HG02938 (cell line): ENCODE measurements at regions not wholly inside any gene's neighbourhood (a gene's known extent, or its start where the extent isn't known, plus 50 kb on each side); places are given as distances from the start of the nearest gene placed in this dataset.
"Not testable (repeated sequence)": the region's sequence is repeated elsewhere in the genome, so short reads cannot be mapped to it uniquely, and the experiment has no call there.

Experiments used
- ATAC-seq: cut with Tn5 transposase; IDR thresholded peaks from one replicate; pipeline ENCODE4 v1.9.1; 2021; ENCODE audit warnings: mild to moderate bottlenecking, moderate library complexity; ENCODE audit not compliant: unreplicated experiment

DNA sequence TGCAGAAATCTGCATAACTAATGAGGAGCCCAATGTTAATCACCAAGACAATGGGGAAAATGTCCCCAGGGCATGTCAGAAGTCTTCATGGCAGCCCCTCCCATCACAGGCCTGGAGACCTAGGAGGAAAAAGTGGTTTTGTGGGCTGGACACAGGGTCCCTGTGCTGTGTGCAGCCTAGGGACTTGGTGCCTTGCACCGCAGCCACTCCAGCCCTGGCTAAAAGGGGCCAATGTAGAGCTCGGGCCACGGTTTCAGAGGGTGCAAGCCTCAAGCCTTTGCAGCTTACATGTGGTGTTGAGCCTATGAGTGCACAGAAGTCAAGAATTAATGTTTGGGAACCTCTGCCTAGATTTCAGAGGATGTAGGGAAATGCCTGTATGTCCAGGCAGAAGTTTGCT, 474.3 kb upstream of the ADGRB3 start:
- not testable (repeated sequence) for ATAC-seq

DNA sequence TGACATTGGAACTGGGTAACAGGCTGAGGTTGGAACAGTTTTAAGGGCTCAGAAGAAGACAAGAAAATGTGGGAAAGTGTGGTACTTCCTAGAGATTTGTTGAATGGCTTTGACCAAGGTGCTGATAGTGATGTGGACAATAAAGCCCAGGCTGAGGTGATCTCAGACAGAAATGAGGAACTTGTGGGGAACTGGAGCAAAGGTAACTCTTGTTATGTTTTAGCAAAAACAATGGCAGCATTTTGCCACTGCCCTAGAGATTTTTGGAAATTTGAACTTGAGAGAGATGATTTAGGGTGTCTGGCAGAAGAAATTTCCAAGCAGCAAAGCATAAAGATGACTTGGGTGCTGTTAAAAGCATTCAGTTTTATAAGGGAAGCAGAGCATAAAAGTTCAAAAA, 474.7 kb upstream of the ADGRB3 start:
- no peak for ATAC-seq

GRCh38 chr6:68159433-68159832, 475.6 kb upstream of the ADGRB3 start:
- no peak for ATAC-seq

GRCh38 chr6:68158256-68158655, 476.8 kb upstream of the ADGRB3 start:
- ATAC-seq = peak; percentile 64

- ATAC-seq = no peak
Measured at GRCh38 chr6:68144667-68145066, 490.4 kb upstream of the ADGRB3 start.

GRCh38 chr6:68141190-68141589, 493.9 kb upstream of the ADGRB3 start:
- ATAC-seq = no peak

DNA sequence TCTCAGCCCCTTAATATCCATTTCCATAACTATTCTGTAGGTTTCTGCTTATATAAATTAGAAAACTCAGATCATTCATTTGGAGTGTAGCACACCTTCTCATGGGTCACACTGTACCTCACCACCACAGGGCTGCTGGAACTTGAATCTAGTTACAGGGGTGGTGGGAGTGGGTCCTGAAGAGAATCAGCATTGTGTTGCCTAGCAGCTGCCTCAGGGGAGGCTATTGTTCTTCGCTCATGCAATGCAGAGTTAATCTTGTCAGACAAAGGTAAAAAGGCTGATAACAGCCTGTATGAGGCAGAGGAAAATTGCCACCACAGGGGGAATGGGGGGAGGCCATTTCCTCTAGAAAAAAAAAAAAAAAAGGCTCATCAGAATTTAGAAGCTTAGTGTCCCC, 496.0 kb upstream of the ADGRB3 start:
- ATAC-seq = no peak

DNA sequence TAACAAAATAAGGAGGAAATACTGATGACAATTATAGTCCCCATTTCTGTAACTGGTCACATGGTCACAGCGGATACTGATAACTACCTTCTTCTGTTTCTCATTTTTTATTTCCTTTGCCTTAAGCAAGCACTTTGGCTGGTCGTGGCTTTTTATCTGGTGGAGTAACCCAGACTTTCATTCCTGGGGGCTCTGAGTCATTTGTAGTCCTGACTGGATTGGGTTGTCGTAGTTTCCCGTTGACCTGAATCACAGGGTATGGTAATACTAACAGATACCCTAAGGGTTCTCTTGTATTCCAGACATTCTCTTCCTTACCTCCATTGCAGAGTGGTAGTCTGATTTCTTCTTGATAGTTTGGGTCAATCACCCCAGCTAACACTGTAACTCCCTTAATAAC, 500.3 kb upstream of the ADGRB3 start:
- no peak for ATAC-seq

GRCh38 chr6:68128211-68128610, 506.9 kb upstream of the ADGRB3 start:
- no peak for ATAC-seq

GRCh38 chr6:68127074-68127473, 508.0 kb upstream of the ADGRB3 start:
- no peak for ATAC-seq

DNA sequence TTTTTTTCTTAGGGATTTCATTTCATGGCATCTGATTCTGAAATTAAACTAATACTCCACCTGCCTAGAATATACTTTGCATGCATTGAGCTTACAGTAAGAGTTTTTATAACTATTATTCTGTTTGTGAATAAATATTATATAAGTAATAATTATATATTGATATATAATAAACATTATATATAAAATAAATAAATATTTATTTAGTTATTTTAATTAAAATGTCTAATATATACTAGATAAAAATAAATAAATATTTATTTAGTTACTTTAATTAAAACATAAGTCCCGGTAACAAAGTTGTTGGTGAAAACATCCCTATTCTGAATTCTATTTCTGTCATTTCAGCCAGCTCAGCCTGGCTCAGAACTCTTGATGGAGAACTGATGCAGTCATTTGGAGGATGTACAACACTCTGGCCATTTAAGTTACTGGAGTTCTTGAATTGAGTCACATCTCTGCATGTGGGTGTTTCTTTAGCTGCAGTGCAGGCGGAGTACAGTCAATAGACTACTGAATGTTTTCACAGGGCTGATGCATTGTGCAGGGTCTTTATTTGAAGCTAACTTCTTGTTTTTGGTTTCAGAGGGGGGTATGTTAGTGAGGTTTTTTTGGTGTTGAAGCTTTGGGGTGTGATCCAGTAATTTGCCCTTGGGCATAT, 508.9 kb upstream of the ADGRB3 start:
- ATAC-seq = no peak

DNA sequence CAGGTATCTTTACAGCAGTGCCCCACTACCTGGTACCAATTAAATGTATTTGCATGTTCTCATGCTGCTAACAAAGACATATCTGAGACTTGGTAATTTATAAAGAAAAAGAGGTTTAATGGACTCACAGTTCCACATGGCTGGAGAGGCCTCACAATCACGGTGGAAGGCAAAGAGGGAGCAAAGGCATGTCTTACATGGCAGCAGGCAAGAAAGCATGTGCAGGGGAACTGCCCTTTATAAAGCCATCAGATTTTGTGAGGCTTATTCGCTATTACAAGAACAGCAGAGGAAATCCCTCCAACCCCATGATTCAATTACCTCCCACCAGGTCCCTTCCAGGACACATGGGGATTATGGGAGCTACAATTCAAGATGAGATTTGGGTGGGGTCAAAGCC, 512.1 kb upstream of the ADGRB3 start:
- ATAC-seq = not testable (repeated sequence)

- ATAC-seq = no peak
Measured at GRCh38 chr6:68122032-68122431, 513.0 kb upstream of the ADGRB3 start.

DNA sequence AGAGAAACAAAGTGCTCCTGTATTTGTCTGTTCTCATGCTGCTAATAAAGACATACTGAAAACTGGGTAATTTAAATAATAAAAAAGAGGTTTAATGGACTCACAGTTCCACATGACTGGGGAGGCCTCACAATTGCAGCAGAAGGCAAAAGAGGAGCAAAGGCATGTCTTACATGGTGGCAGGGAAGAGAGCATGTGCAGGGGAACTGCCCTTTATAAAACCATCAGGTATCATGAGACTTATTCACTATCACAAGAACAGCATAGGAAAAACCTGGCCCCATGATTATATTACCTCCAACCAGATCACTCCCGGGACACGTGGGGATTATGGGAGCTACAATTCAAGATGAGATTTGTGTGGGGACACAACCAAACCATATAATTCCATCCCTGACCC, 514.1 kb upstream of the ADGRB3 start:
- not testable (repeated sequence) for ATAC-seq

- ATAC-seq = no peak
Measured at GRCh38 chr6:68114463-68115047, 520.5 kb upstream of the ADGRB3 start.

DNA sequence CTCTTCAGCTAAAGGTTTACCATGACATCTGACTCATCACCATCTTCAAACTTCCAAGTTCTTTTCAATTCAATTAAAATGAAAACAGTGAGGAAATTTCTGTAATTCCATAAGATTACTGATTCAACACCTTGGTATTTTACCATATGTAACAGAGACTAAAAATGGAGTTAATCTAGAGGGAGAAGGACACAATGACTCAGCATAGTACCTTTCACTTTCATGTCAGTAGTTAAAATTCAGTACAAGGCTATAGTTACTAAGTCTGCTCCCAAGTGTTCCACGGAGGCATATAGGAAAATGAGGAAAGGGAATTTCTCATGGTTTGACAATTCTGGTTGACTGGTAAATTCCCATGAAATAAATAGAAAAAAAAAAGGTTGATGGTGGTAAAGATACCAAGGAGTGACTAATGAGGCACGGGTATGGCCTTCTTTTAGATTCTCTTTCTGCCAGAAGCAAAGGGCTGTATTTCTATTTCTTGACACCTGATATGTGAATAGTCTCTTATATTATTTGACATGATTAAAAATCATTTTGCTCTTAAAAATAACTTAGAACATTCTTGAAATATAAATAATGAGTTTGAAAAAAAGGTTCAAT, 526.7 kb upstream of the ADGRB3 start:
- no peak for ATAC-seq

- peak; percentile 64 for ATAC-seq
Measured at GRCh38 chr6:68094070-68094469, 541.0 kb upstream of the ADGRB3 start.

- ATAC-seq = peak; percentile 60
Measured at GRCh38 chr6:68087399-68088133, 547.5 kb upstream of the ADGRB3 start.

- ATAC-seq = no peak
Measured at GRCh38 chr6:68086199-68086598, 548.9 kb upstream of the ADGRB3 start.

DNA sequence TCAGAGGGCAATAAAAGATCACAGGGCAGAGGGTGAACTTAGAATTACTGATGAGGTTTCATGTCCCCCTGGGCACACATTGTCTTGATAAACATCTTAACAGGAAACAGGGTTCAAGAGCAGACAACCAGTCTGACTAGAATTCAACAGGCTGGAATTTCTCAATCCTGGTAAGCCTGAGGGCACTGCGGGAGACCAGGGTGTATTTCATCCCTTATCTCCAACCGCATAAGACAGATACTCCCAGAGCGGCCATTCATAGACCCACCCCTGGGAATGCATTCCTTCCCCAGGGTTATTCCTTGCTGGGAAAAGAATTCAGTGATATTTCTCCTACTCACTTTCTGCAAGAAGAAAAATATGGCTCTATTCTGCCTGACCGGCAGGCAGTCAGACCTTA, 549.5 kb upstream of the ADGRB3 start:
- ATAC-seq = not testable (repeated sequence)

- ATAC-seq = no peak
Measured at GRCh38 chr6:68082086-68082485, 553.0 kb upstream of the ADGRB3 start.

DNA sequence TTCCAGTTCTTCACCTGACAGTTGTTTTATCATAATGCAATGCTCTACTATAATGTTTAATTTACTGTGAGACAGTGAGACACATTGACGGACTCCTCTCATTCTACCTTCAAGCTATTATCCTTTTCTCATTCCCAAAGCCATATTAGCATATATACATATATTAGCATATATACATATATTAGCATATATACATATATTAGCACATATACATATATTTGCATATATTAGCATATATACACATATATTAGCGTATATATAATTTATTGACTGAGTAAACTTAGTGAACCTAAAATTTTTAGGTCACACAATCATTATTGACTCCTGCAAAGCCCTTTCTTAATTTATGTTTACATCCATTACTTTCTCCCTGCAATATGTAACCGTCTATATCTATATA, 555.0 kb upstream of the ADGRB3 start:
- no peak for ATAC-seq
